ENCODE measurements at regions not wholly inside any gene's neighbourhood (a gene's known extent, or its start where the extent isn't known, plus 50 kb on each side); places are given as distances from the start of the nearest gene placed in this dataset.
"Not testable (repeated sequence)": the region's sequence is repeated elsewhere in the genome, so short reads cannot be mapped to it uniquely, and the experiment has no call there.

DNA sequence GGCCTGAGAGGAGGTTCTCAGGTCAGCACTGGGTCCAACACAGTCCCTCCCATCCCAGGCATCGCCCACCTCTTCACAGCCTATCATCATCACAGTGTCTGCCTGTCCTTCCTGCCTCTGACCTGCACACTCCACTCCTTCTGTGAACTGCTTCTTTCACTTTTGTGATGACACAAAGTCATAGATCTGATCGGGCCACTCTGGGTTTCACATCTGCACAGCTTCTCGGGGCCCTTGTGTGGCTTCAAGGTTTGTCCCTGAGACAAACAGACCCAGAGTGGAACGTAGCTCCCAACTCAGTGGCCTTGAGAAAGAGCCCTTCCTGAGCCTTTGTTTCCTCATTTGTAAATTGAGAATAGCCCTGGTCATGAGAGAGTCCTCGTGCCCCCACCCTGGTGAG lies 377.1 kb downstream of the ANAPC1 start:
- H3K9ac ChIP-seq (ENCODE audit: low read depth, low read length); H3K79me2 ChIP-seq (ENCODE audit: insufficient read depth, low read length); H3K27me3 ChIP-seq (ENCODE audit: insufficient read depth, low read length, poor library complexity); H4K20me1 ChIP-seq (ENCODE audit: insufficient read depth, low read length); DNase-seq; H3K4me2 ChIP-seq (ENCODE audit: insufficient read depth, low read length); H2AFZ ChIP-seq (ENCODE audit: low read depth, low read length); H3K36me3 ChIP-seq (ENCODE audit: insufficient read depth, low read length); H3K4me3 ChIP-seq (ENCODE audit: low read depth in 1 of 2, low read length in 2 of 2); H3K4me1 ChIP-seq (ENCODE audit: insufficient read depth, low read length); H3K9me3 ChIP-seq (ENCODE audit: insufficient read depth, low read length, severe bottlenecking); H3K27ac ChIP-seq (ENCODE audit: low read length): not testable (repeated sequence)
- peak; percentile 24; the same call in 1 of the 3 replicates for ATAC-seq (ENCODE audit: insufficient read depth, low read depth)

DNA sequence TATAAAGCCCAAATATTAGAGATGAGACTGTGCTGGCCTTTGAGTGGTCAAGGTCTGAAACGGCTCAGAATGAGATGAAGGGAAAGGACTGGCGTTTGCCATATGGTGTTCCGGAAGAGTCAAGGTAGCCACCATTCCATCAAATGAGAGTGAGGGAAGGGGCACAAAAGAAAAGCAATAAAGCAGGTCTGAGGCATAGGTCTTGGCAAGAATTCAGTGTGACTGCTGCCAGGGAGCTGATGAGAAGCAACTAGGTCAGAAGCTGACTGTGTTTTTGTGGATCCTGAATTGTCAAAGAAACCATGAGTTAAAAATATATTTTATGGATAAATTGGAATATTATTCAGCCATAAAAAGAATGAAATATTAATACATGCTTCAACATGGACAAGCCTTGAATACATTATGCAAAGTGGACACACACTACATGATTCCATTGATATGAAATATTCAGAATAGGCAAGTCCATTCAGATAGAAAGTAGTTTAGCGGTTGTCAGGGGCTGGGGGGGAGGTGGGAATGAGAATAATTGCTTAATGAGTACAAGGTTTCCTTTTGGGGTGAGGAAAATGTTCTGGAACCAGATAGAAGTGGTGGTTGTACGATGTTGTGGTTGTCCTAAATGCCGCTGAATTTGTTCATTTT lies 374.6 kb downstream of the ANAPC1 start:
- not testable (repeated sequence) for H3K9me3 ChIP-seq (ENCODE audit: insufficient read depth, low read length, severe bottlenecking); H3K9ac ChIP-seq (ENCODE audit: low read depth, low read length); H3K27me3 ChIP-seq (ENCODE audit: insufficient read depth, low read length, poor library complexity); ATAC-seq (ENCODE audit: insufficient read depth, low read depth); H3K4me1 ChIP-seq (ENCODE audit: insufficient read depth, low read length); DNase-seq; H2AFZ ChIP-seq (ENCODE audit: low read depth, low read length); H3K27ac ChIP-seq (ENCODE audit: low read length); H3K79me2 ChIP-seq (ENCODE audit: insufficient read depth, low read length); H4K20me1 ChIP-seq (ENCODE audit: insufficient read depth, low read length); H3K4me2 ChIP-seq (ENCODE audit: insufficient read depth, low read length); H3K36me3 ChIP-seq (ENCODE audit: insufficient read depth, low read length); H3K4me3 ChIP-seq (ENCODE audit: low read depth in 1 of 2, low read length in 2 of 2)

DNA sequence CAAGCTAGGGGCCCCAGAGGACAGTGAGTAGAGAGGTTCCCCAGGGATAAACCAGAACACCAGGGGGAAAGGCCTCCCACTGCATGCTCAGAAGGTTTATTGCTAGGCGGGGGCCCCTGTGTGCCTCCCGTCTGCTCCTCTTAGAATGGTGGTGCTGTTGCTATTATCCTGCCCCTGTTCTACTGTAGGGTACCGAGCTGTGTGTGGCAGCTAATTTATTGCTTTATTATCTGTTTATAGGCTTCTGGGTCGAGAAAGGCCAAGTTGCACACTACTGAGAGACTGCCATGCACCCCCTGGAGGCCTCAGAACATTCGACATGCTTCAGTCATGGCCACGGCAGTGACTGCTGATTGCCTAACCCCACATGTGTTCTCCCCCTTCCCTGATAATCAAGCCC lies 373.6 kb downstream of the ANAPC1 start:
- not testable (repeated sequence) for H3K4me1 ChIP-seq (ENCODE audit: insufficient read depth, low read length)

DNA sequence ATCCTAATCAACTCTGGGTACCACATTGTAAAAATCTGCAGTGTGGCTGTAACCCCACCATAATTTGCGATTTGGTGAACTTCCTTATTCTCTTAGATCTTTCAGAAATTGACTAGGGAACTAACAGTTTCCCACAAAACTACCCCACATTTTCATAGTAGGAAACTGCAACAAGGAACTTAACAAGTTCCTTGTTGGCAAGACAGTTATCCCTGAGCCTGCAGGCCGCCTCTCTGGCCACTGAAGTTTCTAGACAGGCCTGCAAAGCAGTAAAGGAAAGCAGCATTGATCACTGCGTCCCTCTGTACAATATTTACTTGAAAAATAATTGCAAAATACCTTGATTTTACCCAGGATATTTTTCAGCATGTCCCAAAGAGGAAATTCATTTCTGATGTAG lies 372.9 kb downstream of the ANAPC1 start:
- not testable (repeated sequence) for H4K20me1 ChIP-seq (ENCODE audit: insufficient read depth, low read length); H3K9ac ChIP-seq (ENCODE audit: low read depth, low read length); ATAC-seq (ENCODE audit: insufficient read depth, low read depth); H3K4me2 ChIP-seq (ENCODE audit: insufficient read depth, low read length); H3K27me3 ChIP-seq (ENCODE audit: insufficient read depth, low read length, poor library complexity); H3K36me3 ChIP-seq (ENCODE audit: insufficient read depth, low read length); H3K4me1 ChIP-seq (ENCODE audit: insufficient read depth, low read length); H3K9me3 ChIP-seq (ENCODE audit: insufficient read depth, low read length, severe bottlenecking); H3K4me3 ChIP-seq (ENCODE audit: low read depth in 1 of 2, low read length in 2 of 2); H3K27ac ChIP-seq (ENCODE audit: low read length); H3K79me2 ChIP-seq (ENCODE audit: insufficient read depth, low read length); DNase-seq; H2AFZ ChIP-seq (ENCODE audit: low read depth, low read length)

More for the DNA sequence above, 373.6 kb downstream of the ANAPC1 start:
- not testable (repeated sequence) for ATAC-seq (ENCODE audit: insufficient read depth, low read depth); H3K79me2 ChIP-seq (ENCODE audit: insufficient read depth, low read length); H3K36me3 ChIP-seq (ENCODE audit: insufficient read depth, low read length); H3K9ac ChIP-seq (ENCODE audit: low read depth, low read length); H3K27ac ChIP-seq (ENCODE audit: low read length); H3K4me3 ChIP-seq (ENCODE audit: low read depth in 1 of 2, low read length in 2 of 2); H3K9me3 ChIP-seq (ENCODE audit: insufficient read depth, low read length, severe bottlenecking); H4K20me1 ChIP-seq (ENCODE audit: insufficient read depth, low read length); DNase-seq; H3K4me2 ChIP-seq (ENCODE audit: insufficient read depth, low read length); H2AFZ ChIP-seq (ENCODE audit: low read depth, low read length); H3K27me3 ChIP-seq (ENCODE audit: insufficient read depth, low read length, poor library complexity)

DNA sequence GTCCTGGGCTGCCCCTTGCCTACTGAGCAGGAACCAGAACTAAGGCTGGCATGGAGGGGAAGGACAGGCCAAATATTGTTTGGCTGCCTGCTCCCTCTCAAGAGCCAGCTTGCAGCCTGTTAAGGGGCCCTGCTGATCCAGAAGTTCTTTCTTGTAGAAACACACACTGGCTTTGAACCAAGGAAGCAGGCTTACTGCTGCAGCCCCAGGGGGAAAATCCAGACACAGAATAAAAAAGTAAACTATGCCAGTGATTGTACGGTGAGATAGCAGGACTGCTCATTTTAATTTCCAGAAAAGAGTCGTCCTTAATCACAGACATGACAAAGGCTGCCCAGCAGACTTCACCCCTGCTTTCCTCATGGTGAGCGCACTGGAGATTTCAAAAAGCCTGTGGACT lies 371.6 kb downstream of the ANAPC1 start:
- not testable (repeated sequence) for H3K9ac ChIP-seq (ENCODE audit: low read depth, low read length); H3K4me2 ChIP-seq (ENCODE audit: insufficient read depth, low read length); H3K9me3 ChIP-seq (ENCODE audit: insufficient read depth, low read length, severe bottlenecking); DNase-seq; ATAC-seq (ENCODE audit: insufficient read depth, low read depth); H4K20me1 ChIP-seq (ENCODE audit: insufficient read depth, low read length); H2AFZ ChIP-seq (ENCODE audit: low read depth, low read length); H3K4me1 ChIP-seq (ENCODE audit: insufficient read depth, low read length); H3K79me2 ChIP-seq (ENCODE audit: insufficient read depth, low read length); H3K4me3 ChIP-seq (ENCODE audit: low read depth in 1 of 2, low read length in 2 of 2); H3K27me3 ChIP-seq (ENCODE audit: insufficient read depth, low read length, poor library complexity); H3K36me3 ChIP-seq (ENCODE audit: insufficient read depth, low read length); H3K27ac ChIP-seq (ENCODE audit: low read length)

DNA sequence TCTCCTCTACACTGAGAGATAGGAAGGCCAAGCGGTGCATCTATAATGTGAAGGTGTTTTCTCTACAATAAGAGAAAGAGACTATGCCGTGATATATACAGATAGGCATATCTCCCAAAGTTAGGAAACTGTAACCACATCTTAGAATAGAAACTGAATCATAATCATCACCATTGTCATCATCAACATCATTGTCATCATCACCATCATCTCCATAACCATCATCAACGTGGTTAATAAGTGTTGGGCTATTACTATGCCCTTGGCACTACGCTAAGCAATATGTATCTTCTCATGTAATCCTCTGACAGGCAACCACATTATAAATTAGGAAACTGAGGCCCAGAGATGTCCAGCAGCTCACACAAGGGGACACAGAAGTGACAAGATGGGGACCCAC lies 369.9 kb downstream of the ANAPC1 start:
- not testable (repeated sequence) for H4K20me1 ChIP-seq (ENCODE audit: insufficient read depth, low read length); H3K9me3 ChIP-seq (ENCODE audit: insufficient read depth, low read length, severe bottlenecking); H3K4me1 ChIP-seq (ENCODE audit: insufficient read depth, low read length); H3K9ac ChIP-seq (ENCODE audit: low read depth, low read length); DNase-seq; H3K4me3 ChIP-seq (ENCODE audit: low read depth in 1 of 2, low read length in 2 of 2); H3K79me2 ChIP-seq (ENCODE audit: insufficient read depth, low read length); H3K27me3 ChIP-seq (ENCODE audit: insufficient read depth, low read length, poor library complexity); H3K27ac ChIP-seq (ENCODE audit: low read length); ATAC-seq (ENCODE audit: insufficient read depth, low read depth); H2AFZ ChIP-seq (ENCODE audit: low read depth, low read length); H3K36me3 ChIP-seq (ENCODE audit: insufficient read depth, low read length); H3K4me2 ChIP-seq (ENCODE audit: insufficient read depth, low read length)

DNA sequence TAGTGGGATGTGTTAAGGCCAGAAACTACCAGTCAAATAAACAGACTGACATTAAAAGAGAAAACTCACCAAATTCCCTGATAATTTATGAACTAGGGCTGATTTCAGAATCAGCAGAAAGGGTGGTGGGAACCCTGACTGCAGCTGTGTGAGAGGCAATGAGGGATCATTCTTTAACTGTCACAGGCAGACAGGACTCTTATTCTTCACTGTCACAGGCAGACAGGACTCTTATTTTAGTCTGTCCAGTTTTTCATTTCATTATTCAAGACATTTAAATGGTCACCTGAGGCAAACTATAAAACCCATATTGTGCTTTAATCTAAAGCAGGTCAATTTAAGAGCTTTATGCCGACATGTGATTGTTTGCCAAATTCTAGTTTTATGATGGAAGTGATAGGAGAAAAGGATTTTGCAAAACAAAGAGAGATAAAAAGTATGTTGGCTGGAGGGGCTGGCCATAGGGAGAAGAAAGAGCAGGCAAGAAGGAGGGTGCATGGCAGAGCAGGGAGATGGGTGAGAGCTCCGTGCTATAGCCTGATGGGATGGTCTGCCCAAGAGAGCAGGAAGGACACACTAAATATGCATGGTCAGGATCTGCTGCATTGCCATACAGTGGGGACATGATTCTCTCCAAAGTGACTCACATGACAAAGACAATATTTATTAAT lies 366.8 kb downstream of the ANAPC1 start:
- not testable (repeated sequence) for H3K36me3 ChIP-seq (ENCODE audit: insufficient read depth, low read length); H3K79me2 ChIP-seq (ENCODE audit: insufficient read depth, low read length); H3K4me3 ChIP-seq (ENCODE audit: low read depth in 1 of 2, low read length in 2 of 2); H3K4me1 ChIP-seq (ENCODE audit: insufficient read depth, low read length); H3K27me3 ChIP-seq (ENCODE audit: insufficient read depth, low read length, poor library complexity); H4K20me1 ChIP-seq (ENCODE audit: insufficient read depth, low read length); H3K9me3 ChIP-seq (ENCODE audit: insufficient read depth, low read length, severe bottlenecking); H3K9ac ChIP-seq (ENCODE audit: low read depth, low read length); H2AFZ ChIP-seq (ENCODE audit: low read depth, low read length); H3K4me2 ChIP-seq (ENCODE audit: insufficient read depth, low read length); DNase-seq; H3K27ac ChIP-seq (ENCODE audit: low read length); ATAC-seq (ENCODE audit: insufficient read depth, low read depth)

DNA sequence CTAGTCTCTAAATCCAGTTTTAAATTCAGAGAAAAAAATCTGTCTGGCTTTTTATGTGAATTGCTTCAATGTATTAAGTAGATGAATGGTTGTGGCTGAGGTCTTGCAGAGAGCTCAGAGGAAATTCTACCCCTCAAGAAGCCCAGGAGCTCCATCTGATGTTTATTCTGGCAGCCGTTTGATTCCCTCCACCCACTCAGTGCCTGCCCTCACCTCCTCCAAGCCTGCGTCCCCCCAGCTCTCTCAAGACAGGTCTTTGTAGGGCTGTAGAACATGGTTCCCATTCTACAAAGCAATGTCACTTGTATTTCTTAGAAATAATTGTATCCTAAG lies 366.3 kb downstream of the ANAPC1 start:
- not testable (repeated sequence) for H3K27ac ChIP-seq (ENCODE audit: low read length); H2AFZ ChIP-seq (ENCODE audit: low read depth, low read length); H3K79me2 ChIP-seq (ENCODE audit: insufficient read depth, low read length); H3K4me3 ChIP-seq (ENCODE audit: low read depth in 1 of 2, low read length in 2 of 2); H3K9ac ChIP-seq (ENCODE audit: low read depth, low read length); H3K4me1 ChIP-seq (ENCODE audit: insufficient read depth, low read length); H3K9me3 ChIP-seq (ENCODE audit: insufficient read depth, low read length, severe bottlenecking); H3K27me3 ChIP-seq (ENCODE audit: insufficient read depth, low read length, poor library complexity); ATAC-seq (ENCODE audit: insufficient read depth, low read depth); DNase-seq; H3K36me3 ChIP-seq (ENCODE audit: insufficient read depth, low read length); H4K20me1 ChIP-seq (ENCODE audit: insufficient read depth, low read length); H3K4me2 ChIP-seq (ENCODE audit: insufficient read depth, low read length)
